CD4-positive, alpha-beta T cell (primary cell): ENCODE measurements at regions not wholly inside any gene's neighbourhood (a gene's known extent, or its start where the extent isn't known, plus 50 kb on each side); places are given as distances from the start of the nearest gene placed in this dataset.

Source experiments
- ATAC-seq: fragments of 200-7000 bp; cut with Tn5 transposase; one replicate; pipeline ENCODE4 v1.10.0; 2022; ENCODE audit warnings: mild to moderate bottlenecking; ENCODE audit not compliant: poor library complexity
- CTCF ChIA-PET: fragments of 350-600 bp; sonication (Branson Sonifier 250); formaldehyde crosslinking; loops from one replicate; lab custom pipeline; 2021; ENCODE audit warnings: antibody characterized with exemption, inconsistent platforms; lab: Charles Lee
- POLR2A ChIA-PET: fragments of 350-600 bp; sonication (Branson Sonifier 250); formaldehyde crosslinking; loops from one replicate; lab custom pipeline; 2021; ENCODE audit warnings: antibody characterized with exemption, inconsistent platforms; lab: Charles Lee
- DNase-seq, 14 experiments: peaks; one replicate each; pipeline ENCODE4 v3.0.0-alpha.2; 2013 to 2020; ENCODE audit warnings: mixed read lengths in 2 of 14
- H3K27ac ChIP-seq, 2 donors: one replicate each; pipeline versions ENCODE4 v1.5.1 to v1.7.0; 2013; ENCODE audit warnings: low read length in 2 of 2, low read depth in 1 of 2, mild to moderate bottlenecking in 1 of 2
- H3K27me3 ChIP-seq, 2 experiments: 1 replicate in 1 of 2; 2 replicates in 1 of 2; pipeline versions ENCODE4 v1.6.1 to v1.7.0; 2013; ENCODE audit warnings: low read length in 2 of 2, control low read depth in 1 of 2, mild to moderate bottlenecking in 1 of 2, moderate library complexity in 1 of 2; ENCODE audit not compliant: insufficient read depth in 2 of 2, control insufficient read depth in 1 of 2
- H3K36me3 ChIP-seq: one replicate; pipeline ENCODE4 v1.6.1; 2013; ENCODE audit warnings: low read length, control low read depth; ENCODE audit not compliant: insufficient read depth
- H3K4me1 ChIP-seq: one replicate; pipeline ENCODE4 v1.6.1; 2013; ENCODE audit warnings: low read length, control low read depth; ENCODE audit not compliant: insufficient read depth
- H3K4me3 ChIP-seq: one replicate; pipeline ENCODE4 v1.5.1; 2013; ENCODE audit warnings: mild to moderate bottlenecking, low read length, moderate library complexity
- H3K9me3 ChIP-seq, 2 experiments: 1 replicate in 1 of 2; 2 replicates in 1 of 2; pipeline versions ENCODE4 v1.6.1 to v1.7.0; 2013; ENCODE audit warnings: low read length in 2 of 2, mild to moderate bottlenecking in 2 of 2, control low read depth in 1 of 2, moderate library complexity in 1 of 2; ENCODE audit not compliant: control insufficient read depth in 1 of 2, insufficient read depth in 1 of 2
- H3K27ac Mint-ChIP-seq: one replicate; pipeline ENCODE4 v1.8.0; 2020; ENCODE audit warnings: mixed read lengths
- H3K27me3 Mint-ChIP-seq: one replicate; pipeline ENCODE4 v1.8.0; 2021; ENCODE audit warnings: mixed read lengths
- H3K36me3 Mint-ChIP-seq: one replicate; pipeline ENCODE4 v1.8.0; 2021; ENCODE audit warnings: low read depth, mixed read lengths
- H3K4me1 Mint-ChIP-seq: one replicate; pipeline ENCODE4 v1.8.0; 2021; ENCODE audit warnings: low read depth, mixed read lengths
- H3K4me3 Mint-ChIP-seq: one replicate; pipeline ENCODE4 v1.8.0; 2020; ENCODE audit warnings: mild to moderate bottlenecking, mixed read lengths
- H3K9me3 Mint-ChIP-seq: one replicate; pipeline ENCODE4 v1.8.0; 2020; ENCODE audit warnings: mixed read lengths
- CTCF ChIP-seq: fragments of 200-600 bp; IDR thresholded peaks from one replicate; pipeline ENCODE4 v1.8.0; 2022; ENCODE audit warnings: antibody characterized with exemption, mild to moderate bottlenecking
- intact Hi-C, 2 experiments: fragments of 100-400 bp; cut with DNase I in 1 of 2; cut with micrococcal nuclease in 1 of 2; formaldehyde crosslinking; loops; one replicate each; pipeline versions ENCODE4 v1.15.1 to v1.9.0; 2023 to 2025; cut with DNase I, micrococcal nuclease

- no peaks in the 10 kb centered on the region for H3K27me3 ChIP-seq
- no peak overlapping the region for H3K4me3 ChIP-seq
- H3K27ac ChIP-seq = no peak overlapping the region
- no peak for DNase-seq
- Mint-ChIP-seq H3K27ac (no peak overlapping the region), H3K4me3 (no peak overlapping the region), H3K4me1 (no peaks in the 10 kb centered on the region), H3K27me3 (peaks cover 11% of the 10 kb centered on the region), H3K9me3 (no peaks in the 10 kb centered on the region), H3K36me3 (no peaks in the 10 kb centered on the region)
- H3K4me1 ChIP-seq = no peaks in the 10 kb centered on the region
- H3K9me3 ChIP-seq = no peaks in the 10 kb centered on the region
- CTCF ChIA-PET = no interaction called here
- ATAC-seq = no peak
- intact Hi-C loops = no loop called here
- no peaks in the 10 kb centered on the region for H3K36me3 ChIP-seq
- POLR2A ChIA-PET = no interaction called here
- no peak for TF ChIP-seq CTCF
Observed at GRCh38 chr16:66057057-66057456, 309.4 kb upstream of the CDH5 start.

- intact Hi-C loops = no loop called here
- Mint-ChIP-seq H3K27me3 (peaks cover 2% of the 10 kb centered on the region), H3K4me1 (no peaks in the 10 kb centered on the region), H3K9me3 (peaks cover 2% of the 10 kb centered on the region), H3K4me3 (no peak overlapping the region), H3K27ac (no peak overlapping the region), H3K36me3 (no peaks in the 10 kb centered on the region)
- Histone ChIP-seq H3K4me3 (no peak overlapping the region), H3K27ac (no peak overlapping the region), H3K4me1 (no peaks in the 10 kb centered on the region), H3K9me3 (no peaks in the 10 kb centered on the region), H3K27me3 (peaks cover 0 to 2% of the 10 kb centered on the region in 2 experiments), H3K36me3 (no peaks in the 10 kb centered on the region)
- ATAC-seq (no peak), DNase-seq (no peak)
- POLR2A ChIA-PET = no interaction called here
- CTCF ChIA-PET = no interaction called here
- no peak for TF ChIP-seq CTCF
Observed at GRCh38 chr16:66054095-66054494, 312.4 kb upstream of the CDH5 start.

- H3K27ac ChIP-seq = no peak overlapping the region
- ChIA-PET POLR2A (no interaction called here), CTCF (no interaction called here)
- TF ChIP-seq CTCF = no peak
- ATAC-seq (no peak), DNase-seq (no peak)
- Mint-ChIP-seq H3K9me3 (peaks cover 2% of the 10 kb centered on the region), H3K4me3 (no peak overlapping the region), H3K27me3 (no peaks in the 10 kb centered on the region), H3K4me1 (no peaks in the 10 kb centered on the region), H3K36me3 (no peaks in the 10 kb centered on the region), H3K27ac (no peak overlapping the region)
- no peak overlapping the region for H3K4me3 ChIP-seq
- H3K9me3 ChIP-seq = no peaks in the 10 kb centered on the region
- H3K36me3 ChIP-seq = no peaks in the 10 kb centered on the region
- peaks cover 0 to 2% of the 10 kb centered on the region in 2 experiments for H3K27me3 ChIP-seq
- intact Hi-C loops = no loop called here
- H3K4me1 ChIP-seq = no peaks in the 10 kb centered on the region
Observed at GRCh38 chr16:66052745-66053144, 313.7 kb upstream of the CDH5 start.
